HPDE6-E6E7 (cell line): ENCODE measurements at regions not wholly inside any gene's neighbourhood (a gene's known extent, or its start where the extent isn't known, plus 50 kb on each side); places are given as distances from the start of the nearest gene placed in this dataset.
"Not testable (repeated sequence)": the region's sequence is repeated elsewhere in the genome, so short reads cannot be mapped to it uniquely, and the experiment has no call there.

ENCODE experiments used
- DNase-seq: peaks from one replicate; pipeline ENCODE4 v3.0.0; 2011; ENCODE audit warnings: missing footprints; ENCODE audit errors: extremely low spot score

DNA sequence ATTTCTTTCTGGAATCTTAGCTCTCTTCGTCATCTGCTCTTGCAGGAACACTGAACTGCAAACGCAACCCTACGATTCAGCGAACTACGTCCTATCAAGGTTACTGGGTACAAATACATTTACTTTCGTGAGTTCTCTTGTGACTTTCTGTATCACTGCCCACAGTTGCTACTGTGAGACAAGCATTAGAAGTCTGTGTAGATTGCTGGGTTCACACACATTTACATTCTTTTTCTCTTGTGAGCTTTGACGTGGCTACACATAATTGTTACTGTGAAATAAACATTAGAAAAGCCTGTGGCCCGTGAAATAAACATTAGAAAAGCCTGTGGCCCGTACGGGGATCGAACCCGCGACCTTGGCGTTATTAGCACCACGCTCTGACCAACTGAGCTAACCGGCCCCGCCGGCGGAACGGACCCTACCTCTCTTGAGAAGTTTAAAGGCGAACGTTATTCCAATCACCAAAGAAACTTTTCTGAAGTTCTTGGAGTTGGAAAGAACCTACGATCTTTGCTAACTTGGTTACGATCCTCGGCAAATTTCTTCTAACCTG lies 61.2 kb upstream of the ZNF322 start:
- not testable (repeated sequence) for DNase-seq

DNA sequence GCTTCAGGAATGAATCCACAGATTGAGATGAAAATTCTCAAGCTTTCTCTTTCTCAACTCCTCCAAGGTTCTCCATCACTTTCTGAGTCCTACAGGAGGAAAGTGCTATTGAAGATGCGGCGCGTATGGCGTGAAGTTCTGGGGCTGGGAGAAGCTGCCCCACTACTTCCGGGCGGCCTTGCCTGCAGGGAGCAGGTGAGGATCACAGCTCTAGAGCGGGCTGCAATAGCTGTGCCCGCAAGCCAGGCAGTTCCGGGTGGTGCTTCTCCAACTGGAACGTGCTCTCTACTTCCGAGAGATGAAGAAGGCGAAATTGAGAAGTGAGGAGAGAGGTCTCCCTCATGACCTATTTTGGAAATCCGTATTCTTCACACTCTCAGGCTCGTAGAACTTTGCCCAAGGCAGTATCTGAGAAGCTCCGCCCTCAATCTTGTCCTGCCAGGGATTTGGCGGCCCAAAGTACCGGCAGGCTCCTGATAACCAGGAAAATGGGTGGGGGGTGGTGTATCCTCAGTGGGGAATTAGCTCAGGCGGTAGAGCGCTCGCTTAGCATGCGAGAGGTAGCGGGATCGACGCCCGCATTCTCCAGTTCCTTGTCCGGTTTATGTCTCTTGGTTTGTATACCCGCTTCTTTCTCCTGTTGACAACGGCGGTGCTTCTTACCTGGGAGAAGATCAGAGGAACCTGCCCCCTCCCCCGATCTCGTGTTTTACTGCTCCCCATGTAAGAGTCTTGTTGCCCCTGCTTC lies 70.6 kb upstream of the ZNF322 start:
- DNase-seq = not testable (repeated sequence)

DNA sequence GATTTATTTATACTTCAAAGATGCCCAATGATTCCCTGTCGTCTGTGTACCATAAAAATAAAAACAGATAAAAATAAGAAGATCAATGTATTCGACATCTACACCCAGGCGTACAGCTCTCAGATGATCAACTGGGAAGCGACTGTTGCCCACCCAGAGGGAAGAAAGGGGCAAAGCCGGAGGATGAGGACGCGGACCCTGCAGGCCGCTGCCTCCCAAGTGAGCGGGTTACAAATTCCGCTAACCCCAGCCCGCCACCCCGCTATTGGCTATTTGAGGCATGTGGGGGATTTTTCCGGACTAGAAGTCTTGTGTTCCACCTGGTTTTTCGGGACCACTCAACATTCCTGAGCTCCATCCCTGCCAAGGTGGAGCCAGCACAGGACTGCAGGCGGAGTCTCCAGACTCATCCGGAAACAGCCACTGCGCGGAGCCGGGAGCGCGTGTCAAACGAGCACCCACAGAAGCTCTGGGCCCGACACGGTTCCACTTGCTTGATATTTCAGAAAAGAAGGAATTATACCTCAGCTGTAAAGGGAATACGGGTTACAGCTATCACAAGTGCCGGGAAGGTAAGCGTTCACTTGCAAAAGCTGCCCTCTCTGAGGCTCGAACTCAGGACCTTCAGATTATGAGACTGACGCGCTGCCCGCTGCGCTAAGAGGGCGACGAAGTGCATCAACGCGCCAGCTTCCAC lies 75.4 kb upstream of the ZNF322 start:
- DNase-seq = not testable (repeated sequence)

DNA sequence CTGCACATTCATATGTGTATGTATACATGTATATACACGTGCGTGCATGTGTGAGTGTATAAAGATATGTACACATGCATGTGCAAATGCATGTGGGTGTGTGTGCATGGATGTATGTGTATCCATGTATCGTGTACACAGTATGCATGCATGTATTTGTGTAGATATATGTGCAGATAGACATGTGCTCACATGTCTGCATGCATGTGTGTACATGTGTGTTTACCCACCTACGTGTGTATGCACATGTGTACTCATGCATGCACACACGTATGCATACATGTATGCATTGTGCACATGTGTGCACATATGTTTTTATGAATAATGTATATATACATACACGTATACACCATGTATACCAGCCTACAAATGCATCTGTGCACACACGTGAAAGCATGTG lies 80.3 kb upstream of the ZNF322 start:
- DNase-seq = no peak

DNA sequence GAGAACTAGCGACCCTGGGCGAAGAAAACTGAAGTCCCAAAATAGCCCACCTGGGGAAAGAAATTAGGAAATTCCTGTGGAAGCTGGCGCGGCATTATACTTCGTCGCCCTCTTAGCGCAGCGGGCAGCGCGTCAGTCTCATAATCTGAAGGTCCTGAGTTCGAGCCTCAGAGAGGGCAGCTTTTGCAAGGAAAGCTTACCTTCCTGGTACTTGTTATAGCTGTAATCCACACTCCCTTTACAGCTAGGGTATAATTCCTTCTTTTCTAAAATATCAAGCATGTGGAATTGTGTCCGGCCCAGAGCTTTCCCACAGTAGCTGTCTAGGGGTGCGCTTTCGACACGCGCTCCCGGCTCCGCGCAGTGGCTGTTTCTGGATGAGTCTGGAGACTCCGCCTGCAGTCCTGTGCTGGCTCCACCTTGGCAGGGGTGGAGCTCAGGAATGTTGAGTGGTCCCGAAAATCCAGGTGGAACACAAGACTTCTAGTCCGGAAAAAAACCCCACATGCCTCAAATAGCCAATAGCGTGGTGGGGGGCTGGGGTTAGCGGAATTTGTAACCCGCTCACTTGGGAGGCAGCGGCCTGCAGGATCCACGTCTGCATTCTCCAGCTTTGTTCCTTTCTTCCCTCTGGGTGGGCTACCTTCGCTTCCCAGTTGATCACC lies 83.7 kb upstream of the ZNF322 start:
- DNase-seq = no peak

DNA sequence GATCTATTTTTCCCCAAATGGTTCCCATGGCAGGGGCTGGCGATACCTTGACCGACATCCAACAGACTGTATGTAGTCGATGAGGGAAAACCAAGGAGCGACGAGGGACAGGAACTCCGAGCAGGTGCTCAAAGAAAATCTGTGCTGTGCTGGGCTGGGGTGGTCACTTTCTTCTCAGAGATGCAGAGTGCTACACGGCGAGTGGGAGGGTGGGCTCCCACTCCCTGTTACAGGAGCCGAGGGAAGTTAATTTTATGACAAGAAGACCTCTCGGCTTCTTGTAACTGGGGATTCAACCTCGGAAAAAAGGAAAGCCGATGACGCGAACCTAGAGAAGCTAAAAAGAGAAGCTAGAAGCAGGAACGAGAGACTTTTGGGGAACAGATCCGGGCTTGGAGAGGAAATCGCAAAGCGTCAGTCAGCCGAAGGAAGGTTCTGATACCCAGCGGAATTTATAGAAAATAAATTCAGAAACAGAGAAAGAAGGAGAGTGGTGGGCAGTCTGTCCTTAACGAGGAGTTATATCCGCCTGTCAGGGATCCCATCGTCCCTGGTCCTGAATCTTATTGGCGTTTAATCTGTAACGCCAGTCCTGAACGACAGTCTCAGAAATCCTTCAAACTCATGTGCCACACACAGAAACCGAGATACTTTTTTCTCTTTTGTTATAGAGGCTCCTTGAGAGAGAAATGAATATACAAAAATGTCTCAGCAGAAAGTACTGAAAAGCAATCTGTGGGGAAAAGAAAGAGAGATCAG lies 84.6 kb upstream of the ZNF322 start:
- DNase-seq = no peak

DNA sequence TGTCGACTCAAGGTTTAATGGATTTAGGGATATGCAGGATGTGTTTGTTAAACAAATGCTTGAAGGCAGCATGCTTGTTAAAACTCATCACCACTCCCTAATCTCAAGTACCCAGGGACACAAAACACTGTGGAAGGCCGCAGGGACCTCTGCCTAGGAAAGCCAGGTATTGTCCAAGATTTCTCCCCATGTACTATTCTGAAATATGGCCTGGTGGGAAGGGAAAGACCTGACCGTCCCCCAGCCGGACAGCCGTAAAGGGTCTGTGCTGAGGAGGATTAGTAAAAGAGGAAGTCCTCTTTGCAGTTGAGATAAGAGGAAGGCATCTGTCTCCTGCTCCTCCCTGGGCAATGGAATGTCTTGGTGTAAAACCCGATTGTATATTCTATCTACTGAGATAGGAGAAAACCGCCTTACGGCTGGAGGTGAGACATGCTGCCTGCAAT lies 85.3 kb upstream of the ZNF322 start:
- DNase-seq = not testable (repeated sequence)

DNA sequence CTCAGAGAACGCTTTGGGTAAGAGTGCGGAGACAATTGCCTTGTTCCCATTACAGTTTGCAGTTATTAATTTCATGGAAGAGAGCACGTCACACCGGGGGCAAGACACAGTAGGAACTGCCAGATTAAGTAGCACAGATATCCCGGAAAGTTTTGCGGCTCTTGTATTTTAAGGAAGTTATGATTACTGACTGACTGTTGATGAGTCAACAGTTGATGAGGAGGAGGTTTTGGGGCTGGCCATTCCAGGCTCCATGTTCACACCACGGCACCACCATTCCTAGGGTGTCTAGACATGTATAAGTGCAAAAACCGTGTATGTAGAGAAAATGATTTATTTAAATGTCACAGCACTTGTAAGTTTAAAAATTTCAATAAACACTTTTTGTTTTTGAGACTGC lies 86.4 kb upstream of the ZNF322 start:
- DNase-seq = not testable (repeated sequence)

DNA sequence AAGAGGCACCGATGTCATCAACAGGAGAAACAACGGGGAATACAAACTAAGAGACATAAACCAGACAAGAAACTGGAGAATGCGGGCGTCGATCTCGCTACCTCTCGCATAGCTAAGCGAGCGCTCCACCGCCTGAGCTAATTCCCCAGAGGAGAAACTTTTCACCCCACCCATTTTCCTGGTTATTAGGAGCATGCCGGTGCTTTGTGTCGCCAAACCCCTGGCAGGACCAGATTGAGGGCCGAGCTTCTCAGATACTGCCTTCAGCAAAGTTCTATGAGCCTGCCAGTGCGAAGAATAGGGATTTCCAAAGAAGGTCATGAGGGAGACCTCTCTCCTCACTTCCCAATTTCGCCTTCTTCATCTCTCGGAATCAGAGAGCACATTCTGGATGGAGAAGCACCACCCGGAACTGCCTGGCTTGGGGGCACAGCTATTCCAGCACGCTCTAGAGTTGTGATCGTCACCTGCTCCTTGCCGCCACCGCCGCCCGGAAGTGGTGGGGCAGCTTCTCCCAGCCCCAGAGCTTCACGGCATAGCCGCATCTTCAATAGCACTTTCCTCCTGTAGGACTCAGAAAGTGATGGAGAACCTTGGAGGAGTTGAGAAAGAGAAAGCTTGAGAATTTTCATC lies 89.7 kb upstream of the ZNF322 start:
- DNase-seq = not testable (repeated sequence)

DNA sequence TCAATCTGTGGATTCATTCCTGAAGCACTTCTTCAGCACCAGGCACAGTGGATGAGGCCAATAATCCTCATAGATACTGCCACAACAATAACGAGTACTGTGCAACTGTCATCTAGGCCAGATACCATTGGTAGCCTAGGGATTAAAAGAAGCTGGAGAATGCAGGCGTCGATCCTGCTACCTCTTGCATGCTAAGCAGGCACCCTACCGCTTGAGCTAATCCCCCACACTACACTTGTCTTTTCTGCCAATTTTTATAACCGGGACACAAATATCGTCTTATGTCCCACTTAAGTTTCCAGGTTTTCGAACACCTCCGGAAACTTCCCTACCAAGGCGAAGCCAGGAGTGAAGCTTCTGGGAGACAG lies 90.2 kb upstream of the ZNF322 start:
- not testable (repeated sequence) for DNase-seq

DNA sequence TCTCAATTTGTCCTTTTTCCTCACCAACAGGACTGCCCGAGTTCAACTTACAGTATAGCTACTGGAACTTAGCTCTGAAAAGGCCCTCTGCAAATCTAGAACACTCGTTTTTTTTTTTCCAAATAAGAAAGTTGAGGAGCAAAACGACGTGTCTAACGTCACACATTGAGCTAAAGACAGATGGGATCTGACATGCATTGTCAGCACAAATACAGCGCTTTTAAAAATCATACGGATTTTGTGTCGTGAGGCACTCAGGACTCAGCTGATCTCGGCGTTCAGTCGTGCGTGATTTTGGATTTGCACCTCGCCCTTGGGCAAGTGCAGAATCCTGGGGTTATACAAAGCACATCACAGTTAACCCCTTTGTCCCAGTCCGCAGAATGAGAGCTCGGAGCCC lies 94.7 kb upstream of the ZNF322 start:
- no peak for DNase-seq

DNA sequence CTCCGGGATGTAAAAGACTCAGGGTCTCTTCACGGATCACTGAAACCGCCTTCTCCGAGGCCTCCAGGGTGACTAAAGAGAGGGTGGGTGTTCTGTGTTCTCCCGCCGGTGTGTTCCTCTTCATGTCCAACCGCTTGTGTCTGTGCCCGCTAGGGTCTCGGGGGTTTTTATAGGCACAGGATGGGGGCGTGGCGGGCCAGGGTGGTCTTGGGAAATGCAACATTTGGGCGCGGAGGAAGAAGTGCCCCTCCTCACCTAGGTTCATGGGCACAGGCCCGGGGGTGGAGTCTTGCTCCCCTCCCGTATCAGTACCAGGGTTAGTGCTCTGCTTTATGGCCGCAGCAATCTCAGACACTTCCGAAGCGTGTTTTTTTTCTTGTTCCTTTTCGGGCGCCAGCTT lies 95.3 kb upstream of the ZNF322 start:
- DNase-seq = not testable (repeated sequence)

DNA sequence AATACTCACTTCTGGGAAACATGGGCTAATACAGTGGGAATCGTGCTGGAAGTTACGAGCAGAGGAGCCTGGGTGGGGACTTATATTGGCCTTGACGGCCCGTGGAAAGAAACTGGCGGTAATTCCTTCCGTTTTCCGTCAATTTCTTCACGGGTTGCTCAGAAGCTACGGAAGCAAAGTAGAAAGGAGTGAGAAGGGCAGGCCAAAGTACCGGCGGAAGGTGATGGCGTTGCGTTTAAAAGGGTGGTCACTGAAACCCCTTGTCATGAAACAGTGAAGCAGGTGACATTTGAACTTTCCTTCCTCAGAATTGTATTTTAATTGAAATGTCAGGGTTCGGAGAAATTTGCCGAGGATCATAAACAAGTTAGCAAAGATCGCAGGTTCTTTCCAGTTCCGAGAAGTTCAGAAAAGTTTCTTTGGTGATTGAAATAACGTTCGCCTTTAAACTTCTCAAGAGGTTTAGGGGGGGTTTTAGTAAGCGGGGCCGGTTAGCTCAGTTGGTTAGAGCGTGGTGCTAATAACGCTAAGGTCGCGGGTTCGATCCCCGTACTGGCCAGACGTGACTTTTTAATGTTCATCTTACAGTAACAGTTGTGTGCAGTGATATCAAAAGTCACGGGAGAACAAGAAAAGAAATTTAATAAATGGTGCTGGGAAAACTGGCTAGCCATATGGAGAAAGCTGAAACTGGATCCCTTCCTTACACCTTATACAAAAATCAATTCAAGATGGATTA lies 96.7 kb upstream of the ZNF322 start:
- DNase-seq = not testable (repeated sequence)

DNA sequence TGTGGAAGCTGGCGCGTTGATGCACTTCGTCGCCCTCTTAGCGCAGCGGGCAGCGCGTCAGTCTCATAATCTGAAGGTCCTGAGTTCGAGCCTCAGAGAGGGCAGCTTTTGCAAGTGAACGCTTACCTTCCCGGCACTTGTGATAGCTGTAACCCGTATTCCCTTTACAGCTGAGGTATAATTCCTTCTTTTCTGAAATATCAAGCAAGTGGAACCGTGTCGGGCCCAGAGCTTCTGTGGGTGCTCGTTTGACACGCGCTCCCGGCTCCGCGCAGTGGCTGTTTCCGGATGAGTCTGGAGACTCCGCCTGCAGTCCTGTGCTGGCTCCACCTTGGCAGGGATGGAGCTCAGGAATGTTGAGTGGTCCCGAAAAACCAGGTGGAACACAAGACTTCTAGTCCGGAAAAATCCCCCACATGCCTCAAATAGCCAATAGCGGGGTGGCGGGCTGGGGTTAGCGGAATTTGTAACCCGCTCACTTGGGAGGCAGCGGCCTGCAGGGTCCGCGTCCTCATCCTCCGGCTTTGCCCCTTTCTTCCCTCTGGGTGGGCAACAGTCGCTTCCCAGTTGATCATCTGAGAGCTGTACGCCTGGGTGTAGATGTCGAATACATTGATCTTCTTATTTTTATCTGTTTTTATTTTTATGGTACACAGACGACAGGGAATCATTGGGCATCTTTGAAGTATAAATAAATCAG lies 106.8 kb upstream of the ZNF322 start:
- DNase-seq = not testable (repeated sequence)

DNA sequence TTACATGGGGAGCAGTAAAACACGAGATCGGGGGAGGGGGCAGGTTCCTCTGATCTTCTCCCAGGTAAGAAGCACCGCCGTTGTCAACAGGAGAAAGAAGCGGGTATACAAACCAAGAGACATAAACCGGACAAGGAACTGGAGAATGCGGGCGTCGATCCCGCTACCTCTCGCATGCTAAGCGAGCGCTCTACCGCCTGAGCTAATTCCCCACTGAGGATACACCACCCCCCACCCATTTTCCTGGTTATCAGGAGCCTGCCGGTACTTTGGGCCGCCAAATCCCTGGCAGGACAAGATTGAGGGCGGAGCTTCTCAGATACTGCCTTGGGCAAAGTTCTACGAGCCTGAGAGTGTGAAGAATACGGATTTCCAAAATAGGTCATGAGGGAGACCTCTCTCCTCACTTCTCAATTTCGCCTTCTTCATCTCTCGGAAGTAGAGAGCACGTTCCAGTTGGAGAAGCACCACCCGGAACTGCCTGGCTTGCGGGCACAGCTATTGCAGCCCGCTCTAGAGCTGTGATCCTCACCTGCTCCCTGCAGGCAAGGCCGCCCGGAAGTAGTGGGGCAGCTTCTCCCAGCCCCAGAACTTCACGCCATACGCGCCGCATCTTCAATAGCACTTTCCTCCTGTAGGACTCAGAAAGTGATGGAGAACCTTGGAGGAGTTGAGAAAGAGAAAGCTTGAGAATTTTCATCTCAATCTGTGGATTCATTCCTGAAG lies 111.6 kb upstream of the ZNF322 start:
- DNase-seq = not testable (repeated sequence)

DNA sequence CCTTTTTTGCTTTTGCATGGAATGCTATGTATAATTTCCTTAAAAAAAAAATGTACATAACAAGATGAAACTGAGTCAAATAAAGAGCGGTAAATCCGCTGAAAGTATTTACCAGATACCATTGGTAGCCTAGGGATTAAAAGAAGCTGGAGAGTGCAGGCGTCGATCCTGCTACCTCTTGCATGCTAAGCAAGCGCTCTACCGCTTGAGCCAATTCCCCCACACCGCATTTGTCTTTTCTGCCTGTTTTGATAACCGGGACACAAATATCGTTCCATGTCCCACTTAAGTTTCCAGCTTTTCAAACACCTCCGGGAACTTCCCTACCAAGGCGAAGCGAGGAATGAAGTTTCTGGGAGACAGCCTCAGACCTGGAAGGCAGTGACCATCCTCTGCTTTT lies 113.9 kb upstream of the ZNF322 start:
- DNase-seq = not testable (repeated sequence)

DNA sequence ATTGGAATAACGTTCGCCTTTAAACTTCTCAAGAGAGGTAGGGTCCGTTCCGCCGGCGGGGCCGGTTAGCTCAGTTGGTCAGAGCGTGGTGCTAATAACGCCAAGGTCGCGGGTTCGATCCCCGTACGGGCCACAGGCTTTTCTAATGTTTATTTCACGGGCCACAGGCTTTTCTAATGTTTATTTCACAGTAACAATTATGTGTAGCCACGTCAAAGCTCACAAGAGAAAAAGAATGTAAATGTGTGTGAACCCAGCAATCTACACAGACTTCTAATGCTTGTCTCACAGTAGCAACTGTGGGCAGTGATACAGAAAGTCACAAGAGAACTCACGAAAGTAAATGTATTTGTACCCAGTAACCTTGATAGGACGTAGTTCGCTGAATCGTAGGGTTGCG lies 121.0 kb upstream of the ZNF322 start:
- not testable (repeated sequence) for DNase-seq

DNA sequence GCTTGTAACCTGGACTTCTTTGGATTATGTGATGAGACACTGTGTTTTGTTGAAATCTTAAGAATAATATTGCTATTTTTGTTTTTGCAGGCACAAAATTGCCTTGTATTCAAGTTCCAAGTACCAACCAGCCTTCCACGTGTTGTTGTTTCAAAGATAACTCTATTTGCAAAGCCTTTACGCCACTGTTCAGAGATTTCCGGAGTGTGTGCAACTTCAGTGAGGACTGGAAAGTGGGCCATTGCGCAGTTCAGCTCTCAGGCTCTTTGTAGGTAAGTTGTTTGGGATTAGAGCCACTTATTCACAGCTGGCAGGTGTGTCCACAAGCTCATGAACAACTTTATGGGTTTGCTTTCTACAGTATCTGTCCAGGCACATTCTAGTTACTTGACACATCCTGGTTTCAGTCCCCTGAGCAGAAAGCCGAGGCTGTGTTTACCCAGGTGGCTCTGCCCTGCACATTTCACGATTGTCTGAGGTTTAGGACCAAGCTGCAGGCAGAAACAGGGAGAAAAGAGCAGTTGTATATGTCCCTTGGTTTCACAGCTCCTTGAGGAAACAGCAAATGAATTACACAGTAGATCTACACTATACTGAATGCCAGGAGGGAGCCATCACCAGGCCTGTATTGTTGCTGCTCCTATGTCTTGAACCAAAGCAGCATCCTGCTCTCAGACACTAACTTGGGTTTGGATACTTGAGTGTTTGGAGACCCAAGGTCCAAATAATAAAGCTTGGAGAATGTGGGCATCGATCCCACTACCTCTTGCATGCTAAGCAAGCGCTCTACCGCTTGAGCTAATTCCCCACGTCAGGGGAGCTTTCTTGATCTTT lies 136.1 kb upstream of the ZNF322 start:
- not testable (repeated sequence) for DNase-seq
